ENCODE measurements at regions not wholly inside any gene's neighbourhood (a gene's known extent, or its start where the extent isn't known, plus 50 kb on each side); places are given as distances from the start of the nearest gene placed in this dataset.

GRCh38 chr10:91163269-91163868 lies 57.1 kb upstream of the PCGF5 start:
- TF ChIP-seq GATA3 (IDR thresholded peaks at IDR 0.05; ENCODE audit: low read depth, low read length) = no peak
- no peak for TF ChIP-seq GATA2 (IDR thresholded peaks at IDR 0.05; ENCODE audit: low read depth, low read length)
